ENCODE measurements at regions not wholly inside any gene's neighbourhood (a gene's known extent, or its start where the extent isn't known, plus 50 kb on each side); places are given as distances from the start of the nearest gene placed in this dataset.

DNA sequence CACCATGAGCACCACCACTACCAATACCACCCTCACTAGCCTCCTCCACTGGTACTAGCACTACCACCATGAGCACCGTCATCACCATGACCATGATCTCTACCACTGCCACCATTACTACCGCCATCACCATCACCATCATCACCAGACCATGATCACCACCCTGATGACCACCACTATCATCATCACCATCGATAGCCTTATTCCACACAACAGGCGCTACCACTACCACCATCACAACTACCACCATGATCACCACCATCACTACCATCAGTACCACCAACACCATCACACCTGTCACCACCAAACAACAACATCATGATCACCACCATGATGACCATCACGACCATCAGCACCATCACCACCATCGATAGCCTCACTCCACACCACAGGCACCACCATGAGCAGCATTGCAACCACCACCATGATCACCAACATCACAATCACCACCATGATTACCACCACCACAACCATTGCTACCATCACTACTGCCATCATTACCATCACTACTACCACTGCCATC lies 56.6 kb upstream of the CASZ1 start:
- no peak for DNase-seq
- intact Hi-C loops (cut with DNase I; ENCODE audit: low total_unique reads): no loop called here
- no peak overlapping the region for H3K27ac ChIP-seq

DNA sequence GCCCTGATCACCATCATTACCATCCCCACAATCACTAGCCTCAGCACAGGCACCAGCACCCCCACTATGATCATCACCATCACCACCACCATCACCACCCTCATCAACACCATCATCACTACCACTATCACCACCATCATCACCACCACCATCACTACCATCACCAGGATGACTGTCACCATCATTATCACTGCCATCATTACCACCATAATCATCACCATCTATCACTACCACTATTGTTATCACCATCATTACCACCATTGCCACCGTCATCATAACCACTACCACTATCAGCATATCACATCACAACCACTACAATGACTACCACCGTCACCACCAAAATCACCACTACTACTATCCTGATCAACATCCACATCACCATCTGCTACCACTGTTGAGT lies 57.3 kb upstream of the CASZ1 start:
- no peaks in the 10 kb centered on the region for H3K4me1 ChIP-seq
- TF ChIP-seq, protein P1, sequence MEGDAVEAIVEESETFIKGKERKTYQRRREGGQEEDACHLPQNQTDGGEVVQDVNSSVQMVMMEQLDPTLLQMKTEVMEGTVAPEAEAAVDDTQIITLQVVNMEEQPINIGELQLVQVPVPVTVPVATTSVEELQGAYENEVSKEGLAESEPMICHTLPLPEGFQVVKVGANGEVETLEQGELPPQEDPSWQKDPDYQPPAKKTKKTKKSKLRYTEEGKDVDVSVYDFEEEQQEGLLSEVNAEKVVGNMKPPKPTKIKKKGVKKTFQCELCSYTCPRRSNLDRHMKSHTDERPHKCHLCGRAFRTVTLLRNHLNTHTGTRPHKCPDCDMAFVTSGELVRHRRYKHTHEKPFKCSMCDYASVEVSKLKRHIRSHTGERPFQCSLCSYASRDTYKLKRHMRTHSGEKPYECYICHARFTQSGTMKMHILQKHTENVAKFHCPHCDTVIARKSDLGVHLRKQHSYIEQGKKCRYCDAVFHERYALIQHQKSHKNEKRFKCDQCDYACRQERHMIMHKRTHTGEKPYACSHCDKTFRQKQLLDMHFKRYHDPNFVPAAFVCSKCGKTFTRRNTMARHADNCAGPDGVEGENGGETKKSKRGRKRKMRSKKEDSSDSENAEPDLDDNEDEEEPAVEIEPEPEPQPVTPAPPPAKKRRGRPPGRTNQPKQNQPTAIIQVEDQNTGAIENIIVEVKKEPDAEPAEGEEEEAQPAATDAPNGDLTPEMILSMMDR (IDR thresholded peaks at IDR 0.05): no peak
- TF ChIP-seq POLR2A (IDR thresholded peaks at IDR 0.05): no peak
- H3K36me3 ChIP-seq: no peaks in the 10 kb centered on the region
- no peaks in the 10 kb centered on the region for H3K27me3 ChIP-seq
- DNase-seq: no peak
- intact Hi-C loops (cut with DNase I; ENCODE audit: low total_unique reads): no loop called here
- no peak overlapping the region for H3K27ac ChIP-seq
- no peaks in the 10 kb centered on the region for H3K9me3 ChIP-seq
- H3K4me3 ChIP-seq: no peak overlapping the region

More for the DNA sequence above, 56.6 kb upstream of the CASZ1 start:
- no peak overlapping the region for H3K4me3 ChIP-seq
- TF ChIP-seq POLR2A (IDR thresholded peaks at IDR 0.05): no peak
- TF ChIP-seq, protein P1 (IDR thresholded peaks at IDR 0.05): no peak
- H3K4me1 ChIP-seq: no peaks in the 10 kb centered on the region
- no peaks in the 10 kb centered on the region for H3K36me3 ChIP-seq
- no peaks in the 10 kb centered on the region for H3K9me3 ChIP-seq
- no peaks in the 10 kb centered on the region for H3K27me3 ChIP-seq

DNA sequence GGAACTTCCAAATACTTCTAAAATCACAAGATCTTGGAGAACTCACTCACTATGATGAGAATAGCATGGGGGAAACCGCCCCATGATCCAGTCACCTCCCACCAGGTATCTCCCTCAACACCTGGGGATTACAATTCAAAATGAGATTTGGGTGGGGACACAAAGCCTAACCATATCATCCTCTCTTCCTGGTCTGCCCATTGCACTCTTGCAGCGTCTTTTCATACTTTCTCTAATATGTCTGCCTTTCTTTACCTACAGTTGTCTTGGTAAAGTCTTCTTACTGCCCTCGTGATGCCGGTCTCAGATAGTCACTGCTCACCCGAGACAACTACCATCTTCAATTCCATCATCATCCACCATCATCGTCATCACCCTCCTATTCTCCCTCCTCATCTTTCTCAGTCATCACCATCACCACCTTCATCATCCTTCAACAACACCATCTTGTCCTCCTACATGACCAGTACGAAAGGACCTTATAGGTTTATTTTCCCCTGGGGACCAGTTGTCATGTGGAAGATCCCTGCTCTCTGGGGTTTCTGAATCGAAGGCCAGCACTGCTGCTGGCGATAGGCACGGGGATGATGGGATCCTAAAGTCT lies 58.5 kb upstream of the CASZ1 start:
- no peaks in the 10 kb centered on the region for H3K36me3 ChIP-seq
- H3K9me3 ChIP-seq: no peaks in the 10 kb centered on the region
- intact Hi-C loops (cut with DNase I; ENCODE audit: low total_unique reads): no loop called here
- DNase-seq: no peak
- no peaks in the 10 kb centered on the region for H3K27me3 ChIP-seq
- H3K4me3 ChIP-seq: no peak overlapping the region
- H3K4me1 ChIP-seq: no peaks in the 10 kb centered on the region
- H3K27ac ChIP-seq: no peak overlapping the region
- TF ChIP-seq, protein P1 (IDR thresholded peaks at IDR 0.05): no peak
- TF ChIP-seq POLR2A (IDR thresholded peaks at IDR 0.05): no peak

DNA sequence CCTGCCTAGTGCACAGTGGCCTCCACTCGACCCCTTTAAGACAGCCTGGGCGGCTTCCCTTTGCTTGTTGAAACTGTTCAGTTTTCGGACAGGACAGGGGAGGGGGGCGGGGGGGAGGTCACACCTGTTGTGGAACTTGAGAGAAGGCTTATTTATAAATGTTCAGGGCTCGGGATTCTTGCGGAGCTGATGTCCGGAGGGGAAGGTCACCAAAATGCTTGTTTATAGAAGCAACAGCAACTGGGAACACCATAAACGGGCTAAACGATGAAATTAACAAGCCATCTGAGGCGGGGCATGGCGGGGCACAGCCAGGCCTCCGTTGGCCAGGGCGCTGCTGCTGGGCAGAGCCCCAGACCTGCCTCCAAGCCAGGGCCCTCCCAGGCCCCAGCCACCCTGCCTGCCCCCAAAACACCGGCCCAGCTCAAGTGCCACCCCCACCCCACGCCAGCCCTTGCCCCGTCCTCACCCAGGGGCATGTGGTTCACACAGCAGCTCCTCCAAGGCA lies 59.8 kb upstream of the CASZ1 start:
- intact Hi-C loops (cut with DNase I; ENCODE audit: low total_unique reads): no loop called here
- Histone ChIP-seq H3K4me3 (no peak overlapping the region), H3K9me3 (no peaks in the 10 kb centered on the region), H3K4me1 (no peaks in the 10 kb centered on the region), H3K27me3 (no peaks in the 10 kb centered on the region), H3K36me3 (no peaks in the 10 kb centered on the region), H3K27ac (no peak overlapping the region)
- TF ChIP-seq POLR2A (IDR thresholded peaks at IDR 0.05): no peak
- TF ChIP-seq, protein P1 (IDR thresholded peaks at IDR 0.05): no peak
- DNase-seq: no peak

DNA sequence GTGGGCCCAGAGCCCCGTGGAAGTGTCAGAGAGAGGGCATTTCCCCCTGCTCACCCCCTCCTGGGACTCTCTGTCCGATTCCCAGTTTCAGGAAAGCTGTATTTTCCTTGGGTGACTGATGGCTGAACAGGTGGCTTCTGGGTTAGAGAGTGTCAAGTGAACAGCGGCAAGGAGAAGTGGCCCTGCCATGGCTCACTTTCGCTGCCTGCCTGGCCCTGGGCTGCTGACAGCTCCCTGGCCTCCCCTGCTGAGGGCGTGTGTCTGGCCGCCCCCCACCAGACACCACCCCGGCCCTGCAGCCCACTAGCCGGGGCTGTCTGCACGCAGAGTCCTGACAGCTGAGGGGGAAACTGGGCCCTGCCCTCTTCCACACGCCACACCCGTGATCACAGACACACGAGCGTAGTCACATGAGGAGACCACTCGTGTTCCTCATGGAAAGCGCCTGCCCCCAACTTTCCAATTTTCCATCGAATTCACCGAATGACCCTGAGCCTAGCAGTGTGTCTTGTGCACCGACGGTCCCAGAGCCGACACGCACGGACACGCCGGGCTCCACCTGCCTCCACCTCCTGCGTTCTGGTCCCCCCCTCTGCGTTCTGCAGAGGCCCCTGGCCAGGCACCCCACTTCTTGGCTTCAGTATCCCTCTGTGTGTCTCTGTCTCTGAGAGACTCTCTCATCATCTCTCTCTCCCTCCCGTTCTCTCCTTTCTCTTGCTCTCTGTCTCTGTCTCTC lies 60.6 kb upstream of the CASZ1 start:
- Histone ChIP-seq H3K27me3 (no peaks in the 10 kb centered on the region), H3K4me1 (no peaks in the 10 kb centered on the region), H3K4me3 (no peak overlapping the region), H3K9me3 (no peaks in the 10 kb centered on the region), H3K36me3 (no peaks in the 10 kb centered on the region), H3K27ac (no peak overlapping the region)
- TF ChIP-seq POLR2A (IDR thresholded peaks at IDR 0.05): no peak
- TF ChIP-seq, protein P1 (IDR thresholded peaks at IDR 0.05): no peak
- DNase-seq: no peak
- intact Hi-C loops (cut with DNase I; ENCODE audit: low total_unique reads): no loop called here

Data from uterus (tissue), 3 donors.